Stimulated activated memory B cell treated with anti-CD40 and anti-IgM and Interleukin-4, amounts not matched to agents 10 μg/mL and 1 μg/mL and 100 μg/mL, for 72 hours (primary cell): ENCODE measurements at regions not wholly inside any gene's neighbourhood (a gene's known extent, or its start where the extent isn't known, plus 50 kb on each side); places are given as distances from the start of the nearest gene placed in this dataset.

ENCODE experiments used
- ATAC-seq: fragments of 150-1000 bp; cut with Tn5 transposase; 2 replicates; pipeline ENCODE4 v1.10.0; 2021
- H3K27ac Mint-ChIP-seq: one replicate; pipeline ENCODE4 v1.8.0; 2022; ENCODE audit warnings: mild to moderate bottlenecking, mixed read lengths
- H3K27me3 Mint-ChIP-seq: one replicate; pipeline ENCODE4 v1.8.0; 2022; ENCODE audit warnings: mixed read lengths
- H3K36me3 Mint-ChIP-seq: one replicate; pipeline ENCODE4 v1.8.0; 2022; ENCODE audit warnings: mixed read lengths
- H3K4me1 Mint-ChIP-seq: one replicate; pipeline ENCODE4 v1.8.0; 2022; ENCODE audit warnings: mixed read lengths
- H3K4me3 Mint-ChIP-seq: one replicate; pipeline ENCODE4 v1.8.0; 2022; ENCODE audit warnings: mild to moderate bottlenecking, moderate library complexity, mixed read lengths
- H3K9me3 Mint-ChIP-seq: one replicate; pipeline ENCODE4 v1.8.0; 2022; ENCODE audit warnings: mixed read lengths

DNA sequence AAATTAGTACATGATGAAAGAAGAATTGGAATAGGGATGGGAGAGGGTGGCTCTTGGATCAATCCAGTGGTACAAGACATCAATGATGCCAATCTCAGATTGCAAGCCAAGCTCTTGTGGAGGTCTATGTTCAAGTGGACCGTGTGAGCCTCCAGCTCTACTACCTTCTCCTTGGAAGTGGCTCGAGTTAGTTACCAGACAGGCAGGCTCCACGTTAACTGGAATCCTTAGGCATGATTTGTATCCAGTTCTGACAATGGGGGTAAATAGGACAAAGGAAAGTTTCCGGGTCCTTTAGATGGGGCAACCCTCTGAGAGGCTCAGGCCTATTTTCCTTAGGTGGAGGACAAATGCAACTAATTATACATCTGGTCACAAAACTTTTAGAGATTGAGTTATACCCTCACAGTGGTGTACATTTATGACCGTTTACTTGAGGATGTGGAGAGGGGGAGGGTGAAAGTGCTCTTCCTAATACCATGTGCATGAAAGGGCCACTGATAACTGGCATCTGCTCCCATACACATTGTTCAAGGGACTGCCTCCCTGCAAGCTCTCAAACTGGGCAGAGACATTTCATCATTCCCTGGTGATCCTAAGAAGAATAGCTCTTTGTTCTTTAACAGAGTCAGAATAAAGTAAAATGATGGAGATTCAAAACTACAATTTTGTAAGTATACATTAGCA is 180.2 kb downstream of the SOCS6 start:
- Mint-ChIP-seq H3K4me3 (no peak overlapping the region), H3K36me3 (no peaks in the 10 kb centered on the region), H3K27me3 (peaks cover 7% of the 10 kb centered on the region), H3K9me3 (no peaks in the 10 kb centered on the region), H3K27ac (no peak overlapping the region), H3K4me1 (no peaks in the 10 kb centered on the region)
- ATAC-seq = peak; percentile 21

DNA sequence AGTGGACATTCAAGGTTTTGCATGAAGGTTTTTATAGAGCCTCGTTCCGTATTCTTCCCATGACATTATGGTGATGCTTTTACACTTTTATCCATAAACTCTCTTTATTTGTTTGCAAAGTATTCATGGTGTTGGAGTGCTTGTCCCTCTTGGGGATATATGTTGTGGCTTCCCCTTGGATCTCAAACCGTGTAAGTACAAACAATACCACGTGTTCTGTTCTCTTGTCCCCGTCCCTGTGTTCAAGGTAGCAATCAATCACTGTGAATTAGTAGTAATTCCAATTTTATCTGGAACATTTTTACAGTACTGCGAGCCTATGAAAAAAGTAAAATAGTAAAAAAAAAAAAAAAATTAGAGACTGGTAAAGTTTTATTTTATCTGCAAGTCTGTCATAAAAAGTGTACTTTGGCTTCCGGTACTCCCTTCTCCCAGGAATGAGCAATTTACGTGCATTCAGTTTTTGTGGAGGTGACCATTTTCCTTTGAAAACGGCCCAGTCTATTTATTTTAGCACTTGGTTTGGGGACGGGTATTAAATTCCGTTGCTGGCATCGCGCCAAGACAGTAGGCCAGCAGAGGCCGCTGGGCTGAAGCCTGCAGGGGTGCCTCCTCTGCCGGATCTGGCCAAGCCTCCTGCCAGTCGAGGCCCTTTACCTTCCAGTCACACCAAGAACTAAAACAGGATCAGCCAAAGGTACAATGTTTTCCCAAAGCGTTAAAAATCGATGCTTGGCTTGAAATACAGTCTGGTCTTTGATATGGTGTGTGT is 175.7 kb downstream of the SOCS6 start:
- H3K27ac Mint-ChIP-seq = no peak overlapping the region
- H3K9me3 Mint-ChIP-seq = no peaks in the 10 kb centered on the region
- no peaks in the 10 kb centered on the region for H3K36me3 Mint-ChIP-seq
- no peaks in the 10 kb centered on the region for H3K4me1 Mint-ChIP-seq
- ATAC-seq = no peak
- peaks cover 31% of the 10 kb centered on the region for H3K27me3 Mint-ChIP-seq
- peak overlapping the region; percentile 31 for H3K4me3 Mint-ChIP-seq

DNA sequence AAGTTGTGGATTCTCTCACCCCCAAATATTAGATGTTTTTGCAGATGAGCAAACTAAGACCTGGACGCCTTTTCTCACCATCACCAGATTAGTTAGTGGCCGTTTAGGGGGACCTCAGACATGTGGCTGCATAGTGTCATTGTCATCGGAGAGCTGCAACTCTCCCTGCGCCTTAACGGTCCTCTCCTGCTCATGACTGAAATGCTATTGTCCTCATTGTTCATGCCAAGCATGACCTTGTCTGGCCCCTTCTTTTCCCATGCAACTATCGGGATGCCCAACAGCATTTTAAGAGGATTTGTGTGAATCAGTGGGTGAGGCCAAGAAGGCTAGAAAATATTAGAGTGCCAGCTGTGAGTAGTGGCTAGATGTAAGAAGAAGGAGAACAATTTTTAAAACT is 174.2 kb downstream of the SOCS6 start:
- H3K27ac Mint-ChIP-seq = no peak overlapping the region
- no peak for ATAC-seq
- H3K4me3 Mint-ChIP-seq = no peak overlapping the region
- H3K27me3 Mint-ChIP-seq = peaks cover 31% of the 10 kb centered on the region
- H3K9me3 Mint-ChIP-seq = no peaks in the 10 kb centered on the region
- no peaks in the 10 kb centered on the region for H3K36me3 Mint-ChIP-seq
- no peaks in the 10 kb centered on the region for H3K4me1 Mint-ChIP-seq

DNA sequence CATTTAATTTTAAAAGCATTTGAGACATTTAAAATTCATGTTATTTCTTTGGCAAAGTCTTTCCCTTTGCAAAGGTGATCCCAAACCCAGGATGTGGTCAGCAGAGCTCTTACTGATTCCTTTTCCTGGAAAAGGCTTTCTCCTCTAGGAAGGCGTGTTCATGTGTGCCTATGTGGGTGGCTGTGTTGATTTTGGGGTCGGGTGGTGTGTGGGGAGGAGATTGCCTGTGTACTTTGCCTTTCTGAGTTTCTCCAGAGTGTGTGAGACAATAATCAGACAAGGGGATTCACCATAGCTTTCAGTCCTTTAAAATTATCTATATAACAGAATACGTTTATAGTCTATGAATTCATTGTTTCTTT is 173.2 kb downstream of the SOCS6 start:
- Mint-ChIP-seq H3K27me3 (peaks cover 31% of the 10 kb centered on the region), H3K4me3 (no peak overlapping the region), H3K4me1 (no peaks in the 10 kb centered on the region), H3K9me3 (no peaks in the 10 kb centered on the region), H3K27ac (no peak overlapping the region), H3K36me3 (no peaks in the 10 kb centered on the region)
- no peak for ATAC-seq

DNA sequence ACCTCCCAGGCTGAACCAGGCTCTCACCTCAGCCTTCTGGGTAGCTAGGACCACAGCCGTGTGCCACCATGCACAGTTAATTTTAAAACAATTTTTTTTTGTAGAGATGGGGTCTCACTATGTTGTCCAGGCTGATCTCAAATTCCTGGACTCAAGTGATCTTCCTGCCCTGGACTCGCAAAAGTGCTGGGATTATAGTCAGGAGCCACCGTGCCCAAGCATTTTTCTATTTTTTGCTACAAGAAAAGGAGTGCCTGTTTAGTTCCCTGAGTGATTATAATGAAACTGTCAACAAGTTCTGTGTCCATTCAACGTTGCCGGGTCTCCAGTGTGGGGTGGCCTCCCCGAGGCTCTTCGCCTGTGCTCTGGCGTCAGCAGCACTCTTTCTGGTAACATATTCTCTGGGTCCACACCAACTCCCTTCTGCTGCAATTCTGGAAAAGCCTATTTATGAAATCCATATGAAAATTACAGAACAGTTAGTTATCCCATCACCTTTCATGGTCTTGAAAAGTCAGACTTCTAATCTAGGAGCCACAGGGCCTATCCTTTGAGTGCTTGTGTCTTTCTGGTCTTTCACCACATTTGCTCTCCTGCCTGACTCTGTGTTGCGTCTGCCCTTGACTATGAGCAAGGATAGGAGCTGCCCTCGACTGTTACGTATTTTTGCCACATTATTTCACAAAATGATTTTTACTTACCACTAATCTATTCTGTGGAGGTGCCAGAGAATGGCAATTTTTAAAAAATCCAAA is 172.7 kb downstream of the SOCS6 start:
- no peaks in the 10 kb centered on the region for H3K4me1 Mint-ChIP-seq

DNA sequence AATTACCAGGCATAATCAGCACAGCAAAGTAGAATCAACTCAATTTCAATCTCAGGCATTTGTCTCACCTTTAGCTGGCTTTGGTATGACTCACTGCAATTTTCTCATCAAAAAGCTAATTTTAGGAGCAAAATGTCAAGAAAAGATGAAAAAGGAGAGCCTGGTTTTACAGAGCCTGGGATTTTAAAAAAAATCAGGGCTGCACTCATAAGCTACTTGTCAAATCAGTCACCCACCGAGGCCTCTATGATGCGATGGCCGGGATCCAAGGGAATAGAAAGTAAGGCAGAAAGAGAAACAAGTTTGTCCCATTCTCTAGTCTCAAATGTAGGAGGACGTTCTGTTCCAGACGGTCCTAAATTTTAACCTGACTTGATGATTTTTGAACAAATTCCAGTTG is 170.9 kb downstream of the SOCS6 start:
- Mint-ChIP-seq H3K27ac (no peak overlapping the region), H3K4me3 (no peak overlapping the region), H3K27me3 (peaks cover 31% of the 10 kb centered on the region), H3K4me1 (no peaks in the 10 kb centered on the region), H3K9me3 (no peaks in the 10 kb centered on the region), H3K36me3 (no peaks in the 10 kb centered on the region)
- ATAC-seq = no peak

More for the DNA sequence above, 172.7 kb downstream of the SOCS6 start:
- Mint-ChIP-seq H3K9me3 (no peaks in the 10 kb centered on the region), H3K27ac (no peak overlapping the region), H3K27me3 (peaks cover 31% of the 10 kb centered on the region), H3K4me3 (no peak overlapping the region), H3K36me3 (no peaks in the 10 kb centered on the region)
- no peak for ATAC-seq

DNA sequence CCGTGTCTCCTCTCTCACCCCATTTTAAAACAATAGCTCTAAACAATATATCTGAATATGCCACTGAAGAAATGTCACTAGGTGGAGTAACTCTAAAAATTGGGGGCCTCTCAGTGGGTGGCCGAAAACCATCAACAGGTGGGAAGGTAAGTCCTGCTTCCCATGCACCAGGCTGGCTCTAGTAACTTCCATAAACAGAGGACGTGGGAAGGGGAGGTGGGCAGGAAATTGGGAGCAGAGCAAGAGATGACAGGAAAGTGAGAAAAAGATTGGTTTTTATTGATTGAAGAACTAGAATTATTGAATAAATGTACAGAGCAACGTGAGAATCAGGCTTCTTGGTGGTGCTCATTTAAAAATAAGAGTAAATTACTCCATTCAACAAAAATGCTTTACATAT is 170.4 kb downstream of the SOCS6 start:
- Mint-ChIP-seq H3K9me3 (no peaks in the 10 kb centered on the region), H3K36me3 (no peaks in the 10 kb centered on the region), H3K4me3 (no peak overlapping the region), H3K4me1 (no peaks in the 10 kb centered on the region), H3K27ac (no peak overlapping the region), H3K27me3 (peaks cover 26% of the 10 kb centered on the region)
- no peak for ATAC-seq

DNA sequence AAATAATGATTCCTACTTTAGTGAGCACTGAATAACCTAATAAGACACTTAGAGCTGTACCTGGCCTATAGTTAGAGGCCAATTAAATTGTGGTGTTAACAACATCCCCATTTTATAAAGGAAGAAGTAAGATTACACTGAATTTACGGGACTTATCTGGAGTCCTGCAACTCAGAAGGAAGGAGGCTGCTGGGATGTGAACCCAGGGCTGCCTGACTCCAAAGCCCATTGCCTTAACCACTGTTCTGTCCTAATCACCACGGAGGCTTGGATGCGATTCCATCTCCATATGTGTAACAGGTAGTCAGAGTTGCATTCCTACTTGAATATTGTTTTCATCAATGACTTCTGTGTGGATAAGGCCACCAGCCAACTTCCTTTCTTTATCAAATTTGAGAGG is 168.9 kb downstream of the SOCS6 start:
- H3K36me3 Mint-ChIP-seq = no peaks in the 10 kb centered on the region
- no peak overlapping the region for H3K4me3 Mint-ChIP-seq
- no peaks in the 10 kb centered on the region for H3K9me3 Mint-ChIP-seq
- no peak for ATAC-seq
- H3K27ac Mint-ChIP-seq = no peak overlapping the region
- peaks cover 12% of the 10 kb centered on the region for H3K27me3 Mint-ChIP-seq
- H3K4me1 Mint-ChIP-seq = no peaks in the 10 kb centered on the region

DNA sequence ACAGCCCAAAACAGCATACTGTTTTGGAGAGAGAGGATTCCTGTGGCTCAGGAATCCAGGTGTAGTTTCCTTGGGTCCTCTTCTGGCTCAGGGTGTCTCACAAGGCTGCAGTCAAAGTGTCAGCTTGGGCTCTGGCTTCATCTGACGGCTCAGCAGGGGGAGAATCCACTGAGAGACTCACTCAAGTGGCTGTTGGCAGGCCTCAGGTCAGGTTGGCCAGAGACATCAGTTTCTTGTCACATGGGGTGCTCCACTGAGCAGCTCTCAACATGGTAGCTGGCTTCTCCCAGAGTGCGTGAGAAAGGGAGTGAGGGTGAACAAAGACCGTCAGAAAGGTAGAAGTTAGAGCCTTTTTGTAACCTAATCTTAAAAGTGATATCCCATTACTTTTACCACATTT is 168.4 kb downstream of the SOCS6 start:
- H3K27ac Mint-ChIP-seq = no peak overlapping the region
- no peaks in the 10 kb centered on the region for H3K9me3 Mint-ChIP-seq
- H3K27me3 Mint-ChIP-seq = peaks cover 10% of the 10 kb centered on the region
- H3K36me3 Mint-ChIP-seq = no peaks in the 10 kb centered on the region
- no peaks in the 10 kb centered on the region for H3K4me1 Mint-ChIP-seq
- H3K4me3 Mint-ChIP-seq = no peak overlapping the region
- ATAC-seq = no peak

DNA sequence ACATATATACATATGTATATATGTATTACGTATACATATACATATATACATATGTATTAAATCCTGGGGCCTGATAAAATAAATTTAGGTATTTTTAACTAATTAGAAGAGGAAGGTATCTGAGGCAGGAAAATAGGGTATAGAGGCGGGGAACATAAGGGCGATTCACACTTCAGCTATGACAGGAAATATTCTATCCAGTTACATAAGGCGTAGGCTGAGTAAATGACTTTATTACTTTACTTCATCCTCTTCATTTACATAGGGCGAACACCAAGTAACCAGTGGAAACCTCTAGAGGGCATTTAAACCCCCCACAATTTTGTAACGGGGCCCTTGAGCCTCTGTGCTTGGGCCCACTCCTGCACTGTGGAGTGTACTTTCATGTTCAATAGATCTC is 167.5 kb downstream of the SOCS6 start:
- no peaks in the 10 kb centered on the region for H3K4me1 Mint-ChIP-seq
- no peaks in the 10 kb centered on the region for H3K36me3 Mint-ChIP-seq
- no peaks in the 10 kb centered on the region for H3K9me3 Mint-ChIP-seq
- ATAC-seq = no peak
- peaks cover 7% of the 10 kb centered on the region for H3K27me3 Mint-ChIP-seq
- no peak overlapping the region for H3K27ac Mint-ChIP-seq
- no peak overlapping the region for H3K4me3 Mint-ChIP-seq

DNA sequence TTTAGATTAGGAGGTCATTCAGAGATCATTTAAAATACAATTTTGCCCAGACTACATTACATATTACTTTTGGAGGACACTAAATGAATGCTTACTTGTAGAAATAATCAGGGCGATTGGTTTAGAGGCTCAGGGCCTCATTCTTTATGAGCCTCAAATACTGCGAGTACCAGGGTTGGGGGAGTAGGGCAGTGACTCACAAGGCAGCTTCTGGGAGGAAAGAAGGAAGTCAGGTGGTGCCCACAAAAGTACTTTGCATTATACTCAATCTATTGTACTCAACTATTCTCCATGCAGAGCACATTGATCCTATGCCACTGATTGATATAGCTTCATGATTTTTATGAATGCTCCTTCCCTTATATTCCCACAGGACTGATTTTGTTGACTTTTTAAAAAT is 166.9 kb downstream of the SOCS6 start:
- Mint-ChIP-seq H3K27ac (no peak overlapping the region), H3K9me3 (no peaks in the 10 kb centered on the region), H3K27me3 (peaks cover 9% of the 10 kb centered on the region), H3K36me3 (no peaks in the 10 kb centered on the region), H3K4me3 (no peak overlapping the region), H3K4me1 (no peaks in the 10 kb centered on the region)
- no peak for ATAC-seq

DNA sequence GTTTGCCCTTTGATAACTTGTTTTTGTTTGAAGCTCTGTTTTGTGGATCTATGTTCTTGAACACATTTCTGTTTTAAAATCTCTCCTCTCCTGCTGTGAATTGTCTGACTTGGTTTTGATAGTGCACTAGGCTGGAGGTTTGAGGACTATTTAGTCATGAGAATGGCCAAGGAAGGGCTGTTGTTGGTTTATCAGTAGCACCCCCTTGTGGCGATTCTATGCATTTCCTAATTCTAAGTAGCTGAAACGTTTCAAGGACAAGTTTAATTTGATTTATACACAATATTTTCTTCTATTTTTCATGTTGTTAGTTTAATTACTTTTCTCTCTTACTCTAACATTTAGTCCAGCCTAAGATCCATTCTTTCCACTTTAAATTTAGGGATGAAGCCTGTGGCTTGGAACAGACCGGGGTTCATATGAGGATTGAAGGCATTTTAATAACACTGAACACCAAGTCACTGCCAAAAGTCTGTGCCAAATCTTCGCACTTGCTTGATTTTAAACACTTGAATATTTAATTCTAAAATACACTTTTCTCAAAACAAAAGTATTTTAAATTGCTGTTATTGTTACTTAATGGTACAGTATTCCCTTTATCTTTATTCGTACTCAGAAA is 166.0 kb downstream of the SOCS6 start:
- H3K27ac Mint-ChIP-seq = no peak overlapping the region
- peaks cover 9% of the 10 kb centered on the region for H3K27me3 Mint-ChIP-seq

DNA sequence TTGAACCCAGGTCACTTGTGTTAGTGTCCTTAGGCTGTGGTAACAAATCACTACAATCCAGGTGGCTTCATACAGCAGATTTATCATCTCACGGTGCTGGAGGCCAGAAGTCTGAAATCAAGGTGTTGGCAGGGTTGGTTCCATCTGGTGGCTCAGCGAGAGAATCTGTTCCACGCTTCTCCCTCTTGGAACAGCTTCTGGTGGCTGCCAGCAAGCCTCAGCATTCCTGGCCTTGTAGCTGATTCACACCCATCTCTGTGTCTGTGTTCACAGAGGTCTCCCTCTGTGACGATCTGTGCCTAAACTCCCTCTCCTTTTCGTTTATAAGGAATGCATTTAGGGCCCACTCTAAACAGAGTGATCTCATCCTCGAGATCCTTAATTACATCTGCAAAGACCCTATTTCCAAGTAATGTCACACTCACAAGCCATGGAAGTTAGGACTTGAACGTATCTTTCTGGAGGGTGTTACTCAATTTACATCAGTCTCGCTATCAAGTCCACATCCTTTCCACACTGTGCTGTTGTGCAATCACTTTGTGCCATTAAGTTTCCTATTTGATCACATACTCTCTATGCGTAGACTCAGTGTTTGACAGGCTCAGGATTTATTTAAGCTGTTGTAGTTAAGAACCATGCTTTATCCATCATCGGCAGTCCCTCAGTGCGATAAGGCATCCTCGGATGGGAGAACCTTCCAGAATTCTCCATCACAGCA is 164.4 kb downstream of the SOCS6 start:
- Mint-ChIP-seq H3K27ac (no peak overlapping the region), H3K9me3 (no peaks in the 10 kb centered on the region), H3K36me3 (no peaks in the 10 kb centered on the region)

More for the DNA sequence above, 166.0 kb downstream of the SOCS6 start:
- H3K36me3 Mint-ChIP-seq = no peaks in the 10 kb centered on the region
- H3K4me3 Mint-ChIP-seq = no peak overlapping the region
- ATAC-seq = no peak
- H3K9me3 Mint-ChIP-seq = no peaks in the 10 kb centered on the region
- H3K4me1 Mint-ChIP-seq = no peaks in the 10 kb centered on the region

DNA sequence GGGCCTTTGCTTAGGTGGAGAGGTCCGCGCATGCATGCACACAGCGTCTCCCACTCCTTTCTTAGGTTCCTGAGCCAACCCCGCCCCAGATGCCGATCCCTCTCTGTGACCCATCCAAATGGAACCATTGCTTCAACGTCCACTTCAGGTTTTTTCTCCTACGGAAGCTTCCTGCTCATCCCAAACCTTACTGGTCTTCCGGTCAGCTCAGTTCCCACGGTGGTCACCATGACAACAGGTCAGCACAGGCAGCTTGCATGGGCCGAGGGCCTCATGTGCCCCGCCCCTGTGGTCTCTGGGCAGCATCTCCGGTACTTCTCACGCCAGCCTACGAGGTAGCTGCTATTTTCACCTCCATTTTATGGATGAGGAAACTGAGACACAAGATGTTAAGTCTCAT is 163.7 kb downstream of the SOCS6 start:
- Mint-ChIP-seq H3K27me3 (peaks cover 9% of the 10 kb centered on the region), H3K9me3 (no peaks in the 10 kb centered on the region), H3K27ac (no peak overlapping the region), H3K36me3 (no peaks in the 10 kb centered on the region), H3K4me3 (no peak overlapping the region), H3K4me1 (no peaks in the 10 kb centered on the region)
- ATAC-seq = no peak

More for the DNA sequence above, 164.4 kb downstream of the SOCS6 start:
- Mint-ChIP-seq H3K27me3 (peaks cover 9% of the 10 kb centered on the region), H3K4me3 (no peak overlapping the region), H3K4me1 (no peaks in the 10 kb centered on the region)
- no peak for ATAC-seq
